A673 (cell line): ENCODE measurements at regions not wholly inside any gene's neighbourhood (a gene's known extent, or its start where the extent isn't known, plus 50 kb on each side); places are given as distances from the start of the nearest gene placed in this dataset.

Experiments used
- BruUV-seq: library from RNA; stranded (reverse); fragments of 400-500 nt; replicated peaks from 2 replicates; lab custom pipeline; 2021; lab: Mats Ljungman, UMichigan
- CTCF ChIA-PET: fragments of 300-600 bp; sonication (Branson Sonifier 250); formaldehyde crosslinking; loops from one replicate; lab custom pipeline; 2022; ENCODE audit warnings: antibody characterized with exemption; lab: Charles Lee
- POLR2A ChIA-PET: fragments of 300-600 bp; sonication (Branson Sonifier 250); formaldehyde crosslinking; loops from one replicate; lab custom pipeline; 2022; ENCODE audit warnings: antibody characterized with exemption; ENCODE audit not compliant: low non-redundant PET; lab: Charles Lee
- DNase-seq: peaks from one replicate; pipeline ENCODE4 v3.0.0-alpha.2; 2015; ENCODE audit warnings: low spot score
- H3K27ac ChIP-seq: fragments of 200-600 bp; sonication (generic); 2 replicates; pipeline ENCODE4 v1.5.1; 2016; ENCODE audit warnings: mixed run types, low read depth, mild to moderate bottlenecking, mixed read lengths, antibody characterized with exemption, low read length; ENCODE audit not compliant: poor library complexity, severe bottlenecking
- H3K27me3 ChIP-seq: fragments of 200-600 bp; sonication (generic); replicated peaks from 2 replicates; pipeline ENCODE4 v1.6.1; 2017; ENCODE audit warnings: mixed run types, low read depth, mild to moderate bottlenecking, mixed read lengths, antibody characterized with exemption, low read length; ENCODE audit not compliant: insufficient read depth, poor library complexity
- H3K36me3 ChIP-seq: fragments of 200-600 bp; sonication (generic); 2 replicates; pipeline ENCODE4 v1.6.1; 2016; ENCODE audit warnings: mixed run types, mild to moderate bottlenecking, mixed read lengths, antibody characterized with exemption, low read length; ENCODE audit not compliant: insufficient read depth, poor library complexity, severe bottlenecking
- H3K4me1 ChIP-seq: fragments of 200-600 bp; sonication (generic); 2 replicates; pipeline ENCODE4 v1.6.1; 2017; ENCODE audit warnings: mixed run types, mild to moderate bottlenecking, mixed read lengths, antibody characterized with exemption, low read length; ENCODE audit not compliant: insufficient read depth, poor library complexity, severe bottlenecking
- H3K4me3 ChIP-seq: fragments of 200-600 bp; sonication (generic); 2 replicates; pipeline ENCODE4 v1.5.1; 2016; ENCODE audit warnings: low read depth, mixed run types, mild to moderate bottlenecking, mixed read lengths, low read length; ENCODE audit not compliant: poor library complexity, severe bottlenecking
- H3K9me3 ChIP-seq: fragments of 200-600 bp; sonication (generic); 2 replicates; pipeline ENCODE4 v1.6.1; 2016; ENCODE audit warnings: mixed run types, low read depth, mild to moderate bottlenecking, mixed read lengths, antibody characterized with exemption, low read length; ENCODE audit not compliant: poor library complexity, severe bottlenecking
- CTCF ChIP-seq: fragments of 300-800, 200-600 bp; sonication (generic); conservative IDR thresholded peaks from 2 replicates; pipeline ENCODE4 v1.5.1; 2017; ENCODE audit warnings: low read depth, mild to moderate bottlenecking, antibody characterized with exemption, low read length, moderate library complexity, mixed read lengths
- EZH2 ChIP-seq: fragments of 200-600 bp; sonication (generic); IDR thresholded peaks from 2 replicates; pipeline ENCODE4 v1.6.1; 2017; ENCODE audit warnings: borderline replicate concordance, low read depth, mild to moderate bottlenecking, mixed read lengths, antibody characterized with exemption, low read length; ENCODE audit not compliant: poor library complexity, severe bottlenecking
- intact Hi-C: fragments of 100-400 bp; cut with micrococcal nuclease; formaldehyde crosslinking; loops from one replicate; pipeline ENCODE4 v1.10.0; 2022; ENCODE audit not compliant: unreplicated experiment

- no peaks in the 10 kb centered on the region for H3K36me3 ChIP-seq
- intact Hi-C loops = no loop called here
- H3K27me3 ChIP-seq = no peaks in the 10 kb centered on the region
Measured at GRCh38 chr2:156908825-156909224, 348.7 kb upstream of the GALNT5 start.

GRCh38 chr2:156909983-156910382 lies 347.5 kb upstream of the GALNT5 start:
- intact Hi-C loops = no loop called here
- Histone ChIP-seq H3K4me1 (no peaks in the 10 kb centered on the region), H3K4me3 (no peak overlapping the region), H3K9me3 (no peaks in the 10 kb centered on the region), H3K36me3 (no peaks in the 10 kb centered on the region), H3K27me3 (no peaks in the 10 kb centered on the region), H3K27ac (no peak overlapping the region)
- no peak for DNase-seq
- TF ChIP-seq EZH2 (no peak), CTCF (no peak)
- BruUV-seq = no TSS peak
- CTCF ChIA-PET = no interaction called here
- POLR2A ChIA-PET = no interaction called here

More at GRCh38 chr2:156908825-156909224, 348.7 kb upstream of the GALNT5 start:
- no peak overlapping the region for H3K4me3 ChIP-seq
- ChIA-PET CTCF (no interaction called here), POLR2A (no interaction called here)
- no peak overlapping the region for H3K27ac ChIP-seq
- BruUV-seq = no TSS peak
- no peaks in the 10 kb centered on the region for H3K9me3 ChIP-seq
- no peak for DNase-seq
- H3K4me1 ChIP-seq = no peaks in the 10 kb centered on the region
- no peak for TF ChIP-seq CTCF
- no peak for TF ChIP-seq EZH2

GRCh38 chr2:156915332-156915731 lies 342.2 kb upstream of the GALNT5 start:
- BruUV-seq = no TSS peak
- Histone ChIP-seq H3K27me3 (no peaks in the 10 kb centered on the region), H3K36me3 (no peaks in the 10 kb centered on the region), H3K27ac (no peak overlapping the region), H3K4me3 (no peak overlapping the region), H3K9me3 (no peaks in the 10 kb centered on the region), H3K4me1 (no peaks in the 10 kb centered on the region)
- DNase-seq = no peak
- intact Hi-C loops = no loop called here
- ChIA-PET POLR2A (no interaction called here), CTCF (no interaction called here)
- TF ChIP-seq EZH2 = no peak
- TF ChIP-seq CTCF = no peak
